ENCODE measurements at regions not wholly inside any gene's neighbourhood (a gene's known extent, or its start where the extent isn't known, plus 50 kb on each side); places are given as distances from the start of the nearest gene placed in this dataset.

DNA sequence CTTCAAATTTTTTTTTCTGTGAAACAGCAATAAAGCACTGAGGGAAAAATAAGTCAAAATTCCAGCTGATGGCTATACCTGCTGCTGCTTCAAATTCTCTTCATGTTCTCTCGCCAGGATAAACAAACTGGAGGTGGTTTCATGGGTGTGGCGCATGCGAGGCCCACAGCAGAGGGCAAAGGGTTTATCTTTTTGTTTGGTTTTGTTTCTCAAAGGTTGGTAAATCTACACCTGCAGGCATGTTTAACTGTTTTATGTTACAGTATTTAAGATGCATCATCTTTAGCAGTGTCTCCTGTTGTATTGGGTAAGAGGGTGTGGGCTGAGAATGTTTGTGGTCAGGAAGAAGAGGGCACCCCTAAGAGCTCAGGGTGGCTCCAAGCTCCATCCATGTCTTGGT is 342.2 kb downstream of the CDH26 start:
- Histone ChIP-seq H4K20me1 (replicated peaks in 1 of 2; ENCODE audit: control insufficient read depth in 1 of 2, insufficient read depth in 2 of 2, low read length in 2 of 2) (no peaks in the 10 kb centered on the region), H2BK120ac (replicated peaks; ENCODE audit: low read depth, low read length) (no peak overlapping the region), H4K8ac (ENCODE audit: extremely low read depth, insufficient read depth, low read length) (no peak overlapping the region), H3K4me2 (ENCODE audit: insufficient read depth in 1 of 2, low read depth in 2 of 2, low read length in 2 of 2) (no peak overlapping the region), H3K36me3 (ENCODE audit: control insufficient read depth in 2 of 4, insufficient read depth in 4 of 4, low read length in 3 of 4) (no peaks in the 10 kb centered on the region), H2BK12ac (ENCODE audit: low read depth, low read length) (no peak overlapping the region), H2BK20ac (ENCODE audit: low read length) (no peak overlapping the region), H3K27ac (ENCODE audit: low read depth, low read length) (no peak overlapping the region), H4K91ac (replicated peaks; ENCODE audit: insufficient read length, low read length) (no peak overlapping the region), H3K79me2 (ENCODE audit: control insufficient read depth in 1 of 2, insufficient read depth in 2 of 2, low read length in 2 of 2) (no peaks in the 10 kb centered on the region), H3K4ac (replicated peaks; ENCODE audit: insufficient read length, low read depth, low read length) (no peak overlapping the region), H3K18ac (ENCODE audit: extremely low read depth, low read length) (no peak overlapping the region), H4K5ac (ENCODE audit: insufficient read length, low read depth, low read length) (no peak overlapping the region), H2BK5ac (ENCODE audit: low read depth, low read length) (no peak overlapping the region), H3K4me1 (replicated peaks in 1 of 4; ENCODE audit: control insufficient read depth in 3 of 4, insufficient read depth in 4 of 4, low read length in 3 of 4) (no peaks in the 10 kb centered on the region), H2BK15ac (ENCODE audit: low read length) (no peak overlapping the region), H3K14ac (ENCODE audit: insufficient read length) (no peak overlapping the region), H3K9me3 (ENCODE audit: insufficient read depth in 2 of 2, low read depth in 1 of 2, low read length in 1 of 2) (peaks cover 2 to 38% of the 10 kb centered on the region in 2 experiments; a peak in 2 of 4 replicates), H3K27me3 (replicated peaks in 1 of 4; ENCODE audit: control insufficient read depth in 3 of 4, extremely low read depth in 1 of 4, insufficient read depth in 3 of 4, low read length in 3 of 4) (no peaks in the 10 kb centered on the region; a peak in 1 of 7 replicates), H2AK5ac (ENCODE audit: low read depth, low read length) (no peak overlapping the region), H3K79me1 (ENCODE audit: low read depth, low read length) (no peaks in the 10 kb centered on the region), H3K56ac (replicated peaks; ENCODE audit: insufficient read length, low read depth, low read length) (no peak overlapping the region), H3K23ac (ENCODE audit: insufficient read length) (no peak overlapping the region), H3K9ac (replicated peaks in 1 of 4; ENCODE audit: extremely low read depth in 1 of 4, low read depth in 3 of 4, low read length in 3 of 4) (no peak overlapping the region), H2AFZ (ENCODE audit: low read length) (no peak overlapping the region), H3K23me2 (ENCODE audit: low read depth, low read length) (no peaks in the 10 kb centered on the region), H3K4me3 (ENCODE audit: extremely low read depth in 1 of 4, insufficient read depth in 2 of 4, low read depth in 3 of 4, low read length in 4 of 4) (no peak overlapping the region)
- FAIRE-seq, result no peak
- 92% methylated on average over 3 of the region's 3 CpGs; no CpG with 5 or more reads in 1 of the 2 experiments for WGBS, 2 experiments (ENCODE audit: extremely low coverage in 1 of 2, insufficient coverage in 1 of 2, insufficient read length in 1 of 2, insufficient replicate concordance in 2 of 2, low coverage in 1 of 2, low lambda C conversion rate in 2 of 2, missing lambda C conversion rate in 1 of 2)
- no peak for DNase-seq (ENCODE audit: low read depth in 1 of 2, low spot score in 2 of 2)
- ChIA-PET POLR2A (ENCODE audit: partially characterized antibody) (no interaction called here), CTCF (ENCODE audit: partially characterized antibody) (no interaction called here)
- TF ChIP-seq CBX5 (IDR thresholded peaks at IDR 0.05; ENCODE audit: low read depth, low read length) (no peak), RXRA (IDR thresholded peaks at IDR 0.05; ENCODE audit: insufficient read depth, low read depth, low read length) (no peak), CHD1 (IDR thresholded peaks at IDR 0.05; ENCODE audit: low read depth, low read length) (no peak), POLR2AphosphoS5 (IDR thresholded peaks at IDR 0.05; ENCODE audit: low read depth, low read length) (no peak), KDM5A (IDR thresholded peaks at IDR 0.05; ENCODE audit: low read length) (no peak), JUND (IDR thresholded peaks at IDR 0.05; ENCODE audit: low read length) (no peak), TAF7 (optimal IDR thresholded peaks at IDR 0.05; ENCODE audit: borderline replicate concordance, low read depth, low read length) (no peak), HDAC6 (IDR thresholded peaks at IDR 0.05; ENCODE audit: low read depth, low read length) (no peak), SUZ12 (IDR thresholded peaks at IDR 0.05; ENCODE audit: low read length) (no peak), NANOG (IDR thresholded peaks at IDR 0.05; ENCODE audit: insufficient read depth, low read depth, low read length, poor library complexity, severe bottlenecking) (no peak), EGR1 (IDR thresholded peaks at IDR 0.05; ENCODE audit: borderline replicate concordance, low read depth, low read length) (no peak), CTBP2 (IDR thresholded peaks at IDR 0.05; ENCODE audit: borderline replicate concordance, insufficient read depth, insufficient read length, low read length) (no peak), TAF1 (IDR thresholded peaks at IDR 0.05; ENCODE audit: low read depth, low read length) (no peak)
- TF ChIP-seq, protein P1, sequence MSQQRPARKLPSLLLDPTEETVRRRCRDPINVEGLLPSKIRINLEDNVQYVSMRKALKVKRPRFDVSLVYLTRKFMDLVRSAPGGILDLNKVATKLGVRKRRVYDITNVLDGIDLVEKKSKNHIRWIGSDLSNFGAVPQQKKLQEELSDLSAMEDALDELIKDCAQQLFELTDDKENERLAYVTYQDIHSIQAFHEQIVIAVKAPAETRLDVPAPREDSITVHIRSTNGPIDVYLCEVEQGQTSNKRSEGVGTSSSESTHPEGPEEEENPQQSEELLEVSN (IDR thresholded peaks at IDR 0.05), result no peak

All from H1 (cell line).